Activated T-cell treated with anti-CD3 and anti-CD28 coated beads, Interleukin-2, amount 50 U/mL, for 24 hours (primary cell): ENCODE measurements at regions not wholly inside any gene's neighbourhood (a gene's known extent, or its start where the extent isn't known, plus 50 kb on each side); places are given as distances from the start of the nearest gene placed in this dataset.
"Not testable (repeated sequence)": the region's sequence is repeated elsewhere in the genome, so short reads cannot be mapped to it uniquely, and the experiment has no call there.

Experiments
- DNase-seq: peaks from one replicate; pipeline ENCODE4 v3.0.0-alpha.2; 2020
- H3K27ac Mint-ChIP-seq: 2 replicates; pipeline ENCODE4 v1.8.0; 2020; ENCODE audit warnings: mild to moderate bottlenecking, mixed read lengths
- H3K27me3 Mint-ChIP-seq: 2 replicates; pipeline ENCODE4 v1.8.0; 2020; ENCODE audit warnings: mixed read lengths
- H3K36me3 Mint-ChIP-seq: 2 replicates; pipeline ENCODE4 v1.8.0; 2020; ENCODE audit warnings: low read depth, mixed read lengths
- H3K4me1 Mint-ChIP-seq: 2 replicates; pipeline ENCODE4 v1.8.0; 2020; ENCODE audit warnings: low read depth, mixed read lengths
- H3K4me3 Mint-ChIP-seq: 2 replicates; pipeline ENCODE4 v1.8.0; 2020; ENCODE audit warnings: mild to moderate bottlenecking, moderate library complexity, mixed read lengths
- H3K9me3 Mint-ChIP-seq: 2 replicates; pipeline ENCODE4 v1.8.0; 2020; ENCODE audit warnings: mixed read lengths

- not testable (repeated sequence) for H3K4me3 Mint-ChIP-seq, H3K36me3 Mint-ChIP-seq, DNase-seq, H3K27ac Mint-ChIP-seq, H3K9me3 Mint-ChIP-seq
- Mint-ChIP-seq H3K27me3 (peaks cover 59% of the 10 kb centered on the region), H3K4me1 (peaks cover 20% of the 10 kb centered on the region)
These were observed 59.5 kb upstream of the SERP2 start for GRCh38 chr13:44314160-44314559.

GRCh38 chr13:44317752-44318151, 55.9 kb upstream of the SERP2 start:
- no peak for DNase-seq
- H3K27me3 Mint-ChIP-seq = peaks cover 35% of the 10 kb centered on the region
- H3K4me1 Mint-ChIP-seq = peaks cover 15% of the 10 kb centered on the region
- no peak overlapping the region for H3K4me3 Mint-ChIP-seq
- no peaks in the 10 kb centered on the region for H3K36me3 Mint-ChIP-seq
- no peak overlapping the region for H3K27ac Mint-ChIP-seq
- H3K9me3 Mint-ChIP-seq = no peaks in the 10 kb centered on the region

- Mint-ChIP-seq H3K4me1 (peaks cover 11% of the 10 kb centered on the region), H3K27me3 (peaks cover 35% of the 10 kb centered on the region), H3K36me3 (no peaks in the 10 kb centered on the region), H3K4me3 (no peak overlapping the region), H3K27ac (no peak overlapping the region), H3K9me3 (no peaks in the 10 kb centered on the region)
- no peak for DNase-seq
These were observed 55.5 kb upstream of the SERP2 start for GRCh38 chr13:44318161-44318560.

- no peak for DNase-seq
- no peaks in the 10 kb centered on the region for H3K36me3 Mint-ChIP-seq
- no peak overlapping the region for H3K27ac Mint-ChIP-seq
- no peaks in the 10 kb centered on the region for H3K4me1 Mint-ChIP-seq
- H3K4me3 Mint-ChIP-seq = no peak overlapping the region
- H3K27me3 Mint-ChIP-seq = peaks cover 27% of the 10 kb centered on the region
- H3K9me3 Mint-ChIP-seq = no peaks in the 10 kb centered on the region
These were observed 53.0 kb upstream of the SERP2 start for GRCh38 chr13:44320611-44321010.

- H3K4me3 Mint-ChIP-seq = no peak overlapping the region
- no peaks in the 10 kb centered on the region for H3K36me3 Mint-ChIP-seq
- H3K9me3 Mint-ChIP-seq = no peaks in the 10 kb centered on the region
- no peak for DNase-seq
- H3K27me3 Mint-ChIP-seq = peaks cover 17% of the 10 kb centered on the region
- no peaks in the 10 kb centered on the region for H3K4me1 Mint-ChIP-seq
- no peak overlapping the region for H3K27ac Mint-ChIP-seq
These were observed 51.7 kb upstream of the SERP2 start for GRCh38 chr13:44321961-44322360.

- H3K27me3 Mint-ChIP-seq = peaks cover 10% of the 10 kb centered on the region
- no peak for DNase-seq
- H3K4me1 Mint-ChIP-seq = no peaks in the 10 kb centered on the region
- no peak overlapping the region for H3K4me3 Mint-ChIP-seq
- no peaks in the 10 kb centered on the region for H3K36me3 Mint-ChIP-seq
- H3K9me3 Mint-ChIP-seq = no peaks in the 10 kb centered on the region
- H3K27ac Mint-ChIP-seq = no peak overlapping the region
These were observed 50.7 kb upstream of the SERP2 start for GRCh38 chr13:44322928-44323327.

GRCh38 chr13:44323754-44324153, 49.9 kb upstream of the SERP2 start:
- Mint-ChIP-seq H3K36me3 (no peaks in the 10 kb centered on the region), H3K27ac (no peak overlapping the region), H3K4me1 (no peaks in the 10 kb centered on the region), H3K4me3 (no peak overlapping the region), H3K27me3 (peaks cover 8% of the 10 kb centered on the region), H3K9me3 (no peaks in the 10 kb centered on the region)
- DNase-seq = no peak
